Panc1 (cell line): ENCODE measurements at regions not wholly inside any gene's neighbourhood (a gene's known extent, or its start where the extent isn't known, plus 50 kb on each side); places are given as distances from the start of the nearest gene placed in this dataset.

Experiments
- ATAC-seq: fragments of 200-7000 bp; cut with Tn5 transposase; 2 replicates; pipeline ENCODE4 v1.9.1; 2020; ENCODE audit warnings: mild to moderate bottlenecking, moderate library complexity
- BruUV-seq: library from RNA; stranded (reverse); fragments of 400-500 nt; replicated peaks from 2 replicates; lab custom pipeline; 2021; lab: Mats Ljungman, UMichigan
- CTCF ChIA-PET: fragments of 300-600 bp; sonication (Branson Sonifier 250); formaldehyde crosslinking; loops from one replicate; lab custom pipeline; 2022; ENCODE audit warnings: antibody characterized with exemption; lab: Charles Lee
- POLR2A ChIA-PET: fragments of 300-600 bp; sonication (Branson Sonifier 250); formaldehyde crosslinking; loops from one replicate; lab custom pipeline; 2022; ENCODE audit warnings: antibody characterized with exemption; lab: Charles Lee
- DNase-seq: peaks from one replicate; pipeline ENCODE4 v3.0.0-alpha.2; 2010; ENCODE audit warnings: low read depth, low spot score
- H3K27ac ChIP-seq: 2 replicates; pipeline ENCODE4 v1.5.1; 2011; ENCODE audit warnings: mild to moderate bottlenecking, low read length, inconsistent platforms
- H3K27me3 ChIP-seq: fragments of 200-500 bp; sonication (Bioruptor generic); 2 replicates; pipeline ENCODE4 v1.6.0; 2014; ENCODE audit warnings: low read length, inconsistent platforms; ENCODE audit not compliant: control insufficient read depth, insufficient read depth
- H3K36me3 ChIP-seq: fragments of 200-500 bp; sonication (Bioruptor generic); 2 replicates; pipeline ENCODE4 v1.5.1; 2014; ENCODE audit warnings: inconsistent platforms, mild to moderate bottlenecking, low read length, moderate library complexity; ENCODE audit not compliant: control insufficient read depth, insufficient read depth
- H3K4me1 ChIP-seq: 2 replicates; pipeline ENCODE4 v1.5.1; 2011; ENCODE audit warnings: inconsistent platforms, mild to moderate bottlenecking, low read length, moderate library complexity; ENCODE audit not compliant: control insufficient read depth, insufficient read depth
- H3K4me3 ChIP-seq, 2 experiments: 2 replicates each; pipeline ENCODE4 v1.5.1; 2011 to 2012; ENCODE audit warnings: low read depth in 2 of 2, low read length in 2 of 2, mild to moderate bottlenecking in 2 of 2, inconsistent platforms in 1 of 2, moderate library complexity in 1 of 2
- H3K9me3 ChIP-seq: fragments of 200-500 bp; sonication (Bioruptor generic); 2 replicates; pipeline ENCODE4 v1.5.1; 2014; ENCODE audit warnings: low read depth, mild to moderate bottlenecking, inconsistent platforms, low read length, moderate library complexity; ENCODE audit not compliant: control insufficient read depth, insufficient read depth
- CTCF ChIP-seq: fragments of 450-650 bp; IDR thresholded peaks from 2 replicates; pipeline ENCODE4 v1.5.1; 2017; ENCODE audit warnings: mild to moderate bottlenecking
- POLR2AphosphoS5 ChIP-seq: IDR thresholded peaks from 2 replicates; pipeline ENCODE4 v1.6.1; 2012; ENCODE audit warnings: mild to moderate bottlenecking, low read depth, low read length, moderate library complexity
- SIN3A ChIP-seq: IDR thresholded peaks from 2 replicates; pipeline ENCODE4 v1.6.1; 2012; ENCODE audit warnings: low read depth, mild to moderate bottlenecking, low read length, moderate library complexity, borderline replicate concordance; ENCODE audit not compliant: insufficient read depth
- TCF7L2 ChIP-seq: IDR thresholded peaks from 2 replicates; pipeline ENCODE4 v1.6.1; 2011; ENCODE audit warnings: mild to moderate bottlenecking, low read depth, low read length, inconsistent platforms
- in situ Hi-C: cut with HindIII; loops from 2 replicates; pipeline ENCODE4 v1.10.0; 2016; ENCODE audit warnings: low sequenced_read_pairs, low pct_unique_long_range_greater_than_20kb
- intact Hi-C: fragments of 100-400 bp; cut with micrococcal nuclease; formaldehyde crosslinking; loops from one replicate; pipeline ENCODE4 v1.10.0; 2022; ENCODE audit not compliant: unreplicated experiment
- TF ChIP-seq, protein P1 (sequence below), 2 experiments: IDR thresholded peaks; 2 replicates each; pipeline ENCODE4 v1.6.1; 2011 to 2012; ENCODE audit warnings: low read depth in 2 of 2, control low read depth in 1 of 2, low read length in 1 of 2, mild to moderate bottlenecking in 1 of 2, moderate library complexity in 1 of 2; ENCODE audit not compliant: insufficient read depth in 1 of 2

- CTCF ChIA-PET = no interaction called here
Measured at GRCh38 chr12:60441577-60441976, 845.7 kb downstream of the SLC16A7 start.

GRCh38 chr12:60451457-60451856 is 855.6 kb downstream of the SLC16A7 start:
- intact Hi-C loops (no loop called here), in situ Hi-C loops (no loop called here)
- Histone ChIP-seq H3K36me3 (no peaks in the 10 kb centered on the region), H3K9me3 (no peaks in the 10 kb centered on the region), H3K4me1 (no peaks in the 10 kb centered on the region), H3K4me3 (no peak overlapping the region), H3K27ac (no peak overlapping the region), H3K27me3 (no peaks in the 10 kb centered on the region)
- no peak for TF ChIP-seq POLR2AphosphoS5
- TF ChIP-seq, protein P1, sequence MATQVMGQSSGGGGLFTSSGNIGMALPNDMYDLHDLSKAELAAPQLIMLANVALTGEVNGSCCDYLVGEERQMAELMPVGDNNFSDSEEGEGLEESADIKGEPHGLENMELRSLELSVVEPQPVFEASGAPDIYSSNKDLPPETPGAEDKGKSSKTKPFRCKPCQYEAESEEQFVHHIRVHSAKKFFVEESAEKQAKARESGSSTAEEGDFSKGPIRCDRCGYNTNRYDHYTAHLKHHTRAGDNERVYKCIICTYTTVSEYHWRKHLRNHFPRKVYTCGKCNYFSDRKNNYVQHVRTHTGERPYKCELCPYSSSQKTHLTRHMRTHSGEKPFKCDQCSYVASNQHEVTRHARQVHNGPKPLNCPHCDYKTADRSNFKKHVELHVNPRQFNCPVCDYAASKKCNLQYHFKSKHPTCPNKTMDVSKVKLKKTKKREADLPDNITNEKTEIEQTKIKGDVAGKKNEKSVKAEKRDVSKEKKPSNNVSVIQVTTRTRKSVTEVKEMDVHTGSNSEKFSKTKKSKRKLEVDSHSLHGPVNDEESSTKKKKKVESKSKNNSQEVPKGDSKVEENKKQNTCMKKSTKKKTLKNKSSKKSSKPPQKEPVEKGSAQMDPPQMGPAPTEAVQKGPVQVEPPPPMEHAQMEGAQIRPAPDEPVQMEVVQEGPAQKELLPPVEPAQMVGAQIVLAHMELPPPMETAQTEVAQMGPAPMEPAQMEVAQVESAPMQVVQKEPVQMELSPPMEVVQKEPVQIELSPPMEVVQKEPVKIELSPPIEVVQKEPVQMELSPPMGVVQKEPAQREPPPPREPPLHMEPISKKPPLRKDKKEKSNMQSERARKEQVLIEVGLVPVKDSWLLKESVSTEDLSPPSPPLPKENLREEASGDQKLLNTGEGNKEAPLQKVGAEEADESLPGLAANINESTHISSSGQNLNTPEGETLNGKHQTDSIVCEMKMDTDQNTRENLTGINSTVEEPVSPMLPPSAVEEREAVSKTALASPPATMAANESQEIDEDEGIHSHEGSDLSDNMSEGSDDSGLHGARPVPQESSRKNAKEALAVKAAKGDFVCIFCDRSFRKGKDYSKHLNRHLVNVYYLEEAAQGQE (IDR thresholded peaks at IDR 0.05; ENCODE audit: insufficient read depth in 1 of 2, low read depth in 2 of 2, low read length in 1 of 2) = no peak
- no peak for TF ChIP-seq TCF7L2
- no peak for TF ChIP-seq CTCF
- TF ChIP-seq SIN3A = no peak
- BruUV-seq = no TSS peak
- ATAC-seq (no peak), DNase-seq (no peak)
- ChIA-PET POLR2A (no interaction called here), CTCF (no interaction called here)

More at GRCh38 chr12:60441577-60441976, 845.7 kb downstream of the SLC16A7 start:
- no peaks in the 10 kb centered on the region for H3K4me1 ChIP-seq
- ATAC-seq (no peak), DNase-seq (no peak)
- no peak overlapping the region for H3K27ac ChIP-seq
- H3K36me3 ChIP-seq = no peaks in the 10 kb centered on the region
- no peak for TF ChIP-seq CTCF
- no peak for TF ChIP-seq POLR2AphosphoS5
- no peak for TF ChIP-seq TCF7L2
- TF ChIP-seq, protein P1 (IDR thresholded peaks at IDR 0.05; ENCODE audit: insufficient read depth in 1 of 2, low read depth in 2 of 2, low read length in 1 of 2) = no peak
- no peak for TF ChIP-seq SIN3A
- no TSS peak for BruUV-seq
- intact Hi-C loops = no loop called here
- in situ Hi-C loops = no loop called here
- POLR2A ChIA-PET = no interaction called here
- H3K4me3 ChIP-seq = no peak overlapping the region
- no peaks in the 10 kb centered on the region for H3K27me3 ChIP-seq
- H3K9me3 ChIP-seq = 0 out of 2 replicates have a peak, but pooled peaks cover 3% of the 10 kb centered on the region
